ENCODE measurements at regions not wholly inside any gene's neighbourhood (a gene's known extent, or its start where the extent isn't known, plus 50 kb on each side); places are given as distances from the start of the nearest gene placed in this dataset.
"Not testable (repeated sequence)": the region's sequence is repeated elsewhere in the genome, so short reads cannot be mapped to it uniquely, and the experiment has no call there.

GRCh38 chr18:54662986-54663385 is 71.9 kb downstream of the DYNAP start:
- DNase-seq (ENCODE audit: low read depth): no peak

GRCh38 chr18:54669701-54670100 is 78.7 kb downstream of the DYNAP start:
- DNase-seq (ENCODE audit: low read depth): not testable (repeated sequence)

GRCh38 chr18:54671291-54671881 is 80.3 kb downstream of the DYNAP start:
- DNase-seq (ENCODE audit: low read depth): no peak

- DNase-seq (ENCODE audit: low read depth): no peak
These were observed 81.1 kb downstream of the DYNAP start for GRCh38 chr18:54672109-54672508.

GRCh38 chr18:54672846-54673475 is 81.9 kb downstream of the DYNAP start:
- no peak for DNase-seq (ENCODE audit: low read depth)

- DNase-seq (ENCODE audit: low read depth): no peak
These were observed 82.9 kb downstream of the DYNAP start for GRCh38 chr18:54673936-54674335.

- DNase-seq (ENCODE audit: low read depth): no peak
These were observed 84.0 kb downstream of the DYNAP start for GRCh38 chr18:54675076-54675475.

- DNase-seq (ENCODE audit: low read depth): no peak
These were observed 88.5 kb downstream of the DYNAP start for GRCh38 chr18:54679318-54680149.

GRCh38 chr18:54684784-54685183 is 93.7 kb downstream of the DYNAP start:
- no peak for DNase-seq (ENCODE audit: low read depth)

- no peak for DNase-seq (ENCODE audit: low read depth)
These were observed 98.3 kb downstream of the DYNAP start for GRCh38 chr18:54689319-54689718.

GRCh38 chr18:54690198-54690597 is 99.2 kb downstream of the DYNAP start:
- no peak for DNase-seq (ENCODE audit: low read depth)

- no peak for DNase-seq (ENCODE audit: low read depth)
These were observed 101.4 kb downstream of the DYNAP start for GRCh38 chr18:54692463-54692862.

GRCh38 chr18:54696616-54697293 is 105.7 kb downstream of the DYNAP start:
- DNase-seq (ENCODE audit: low read depth): no peak

GRCh38 chr18:54700580-54700979 is 109.5 kb downstream of the DYNAP start:
- DNase-seq (ENCODE audit: low read depth): no peak

GRCh38 chr18:54702686-54703085 is 111.6 kb downstream of the DYNAP start:
- no peak for DNase-seq (ENCODE audit: low read depth)

- DNase-seq (ENCODE audit: low read depth): no peak
These were observed 118.0 kb upstream of the RAB27B start for GRCh38 chr18:54710074-54710899.

- no peak for DNase-seq (ENCODE audit: low read depth)
These were observed 117.4 kb upstream of the RAB27B start for GRCh38 chr18:54710900-54711281.

GRCh38 chr18:54712306-54712705 is 116.0 kb upstream of the RAB27B start:
- DNase-seq (ENCODE audit: low read depth): no peak

- no peak for DNase-seq (ENCODE audit: low read depth)
These were observed 115.5 kb upstream of the RAB27B start for GRCh38 chr18:54712758-54713157.

GRCh38 chr18:54713386-54713785 is 114.9 kb upstream of the RAB27B start:
- DNase-seq (ENCODE audit: low read depth): no peak

GRCh38 chr18:54714851-54715250 is 113.4 kb upstream of the RAB27B start:
- DNase-seq (ENCODE audit: low read depth): no peak

- no peak for DNase-seq (ENCODE audit: low read depth)
These were observed 111.7 kb upstream of the RAB27B start for GRCh38 chr18:54716586-54716985.
